GM18520 (cell line): ENCODE measurements at regions not wholly inside any gene's neighbourhood (a gene's known extent, or its start where the extent isn't known, plus 50 kb on each side); places are given as distances from the start of the nearest gene placed in this dataset.
"Not testable (repeated sequence)": the region's sequence is repeated elsewhere in the genome, so short reads cannot be mapped to it uniquely, and the experiment has no call there.

ENCODE experiments used
- ATAC-seq: cut with Tn5 transposase; IDR thresholded peaks from one replicate; pipeline ENCODE4 v1.9.1; 2021; ENCODE audit not compliant: unreplicated experiment

- ATAC-seq, result no peak
These were observed 72.3 kb upstream of the SNTG2 start for GRCh38 chr2:878245-878930.

- ATAC-seq, result no peak
These were observed 72.9 kb upstream of the SNTG2 start for GRCh38 chr2:877747-878146.

DNA sequence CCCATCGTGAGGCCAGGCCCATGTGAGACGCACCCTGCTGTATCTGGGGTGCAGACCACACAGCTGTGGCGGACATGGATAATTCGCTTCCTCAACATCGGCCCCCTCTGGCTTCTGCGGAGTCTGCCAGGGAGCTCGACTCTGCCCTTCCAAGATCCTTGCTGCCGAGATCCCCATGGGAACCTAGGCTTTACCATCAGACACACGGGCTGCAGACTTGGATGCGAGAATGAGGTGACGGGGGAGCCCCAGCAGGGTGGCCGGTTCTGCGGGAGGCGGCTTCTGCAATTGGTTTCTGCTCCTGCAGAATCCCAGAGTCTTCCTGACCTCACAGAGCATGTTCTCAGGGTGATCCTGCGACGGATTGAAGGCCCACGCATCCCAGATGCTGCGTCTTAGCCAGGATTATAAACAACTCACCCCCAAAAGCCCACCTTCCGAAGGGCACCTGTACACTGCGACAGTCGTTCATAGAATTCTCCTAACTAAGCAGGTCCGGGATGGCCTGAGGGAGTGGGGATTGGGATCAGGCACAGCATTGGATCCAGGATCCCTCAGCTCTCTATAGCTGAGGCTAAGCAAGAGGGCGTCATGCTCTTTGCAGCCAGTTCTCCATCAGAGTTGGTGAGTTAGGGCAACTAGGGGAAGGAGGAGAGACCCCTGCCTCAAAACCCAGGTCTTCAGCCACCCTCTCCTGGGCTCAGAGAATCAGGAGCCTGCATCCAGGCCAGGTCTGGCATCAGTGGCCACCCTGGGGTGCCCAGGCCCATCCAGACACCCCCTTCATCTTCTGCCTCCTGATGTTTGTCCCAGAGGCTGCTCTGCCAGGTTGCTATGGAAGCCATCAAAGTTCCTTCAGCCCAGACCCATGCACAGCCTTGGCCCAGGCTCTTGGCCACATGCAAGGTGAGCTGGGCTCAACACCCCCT lies 74.7 kb upstream of the SNTG2 start:
- no peak for ATAC-seq

DNA sequence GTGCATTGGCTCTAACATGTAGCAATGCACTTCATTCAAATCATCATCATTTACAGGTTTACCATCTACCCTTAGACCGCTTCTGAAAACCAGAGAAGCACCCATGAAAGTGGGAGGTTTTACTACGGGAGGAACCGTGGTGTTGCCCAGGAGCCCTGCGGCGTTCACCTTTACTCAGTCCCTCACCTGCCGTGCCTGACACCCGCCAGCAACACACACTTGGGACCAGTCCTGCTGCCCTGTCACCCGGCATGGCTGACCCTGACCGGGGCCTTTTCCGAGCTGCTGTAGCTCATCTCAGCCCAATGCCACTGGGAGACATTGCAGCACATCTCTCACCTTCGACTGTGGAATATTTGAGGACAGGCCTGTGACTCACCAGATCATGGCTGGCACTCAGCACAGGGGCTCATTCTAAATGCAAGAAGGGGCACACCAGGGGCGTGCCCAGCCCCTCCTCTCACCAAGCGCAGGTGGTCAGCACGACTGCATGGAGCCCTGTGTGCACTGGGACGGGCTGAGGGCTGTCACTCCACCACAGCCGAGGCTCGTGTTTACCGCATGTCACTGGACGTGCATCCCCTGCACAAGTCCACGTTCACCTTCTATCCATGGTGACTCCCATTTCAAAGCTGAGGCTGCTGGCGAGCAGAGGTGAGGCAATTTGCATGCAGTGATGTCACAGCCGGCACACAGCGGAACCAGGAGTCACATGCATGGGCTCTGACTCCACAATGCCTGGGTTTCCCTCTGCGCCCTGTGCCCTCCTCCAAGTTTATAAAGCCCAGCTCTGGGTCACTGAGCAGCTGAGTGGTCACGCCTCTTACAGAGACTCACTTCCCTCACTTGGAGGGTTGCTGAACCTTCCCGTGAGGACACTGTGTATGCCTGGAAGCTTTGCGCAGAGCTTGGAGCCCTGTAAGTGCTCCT lies 76.7 kb upstream of the SNTG2 start:
- ATAC-seq, result no peak

GRCh38 chr2:873027-873426 lies 77.6 kb upstream of the SNTG2 start:
- no peak for ATAC-seq

DNA sequence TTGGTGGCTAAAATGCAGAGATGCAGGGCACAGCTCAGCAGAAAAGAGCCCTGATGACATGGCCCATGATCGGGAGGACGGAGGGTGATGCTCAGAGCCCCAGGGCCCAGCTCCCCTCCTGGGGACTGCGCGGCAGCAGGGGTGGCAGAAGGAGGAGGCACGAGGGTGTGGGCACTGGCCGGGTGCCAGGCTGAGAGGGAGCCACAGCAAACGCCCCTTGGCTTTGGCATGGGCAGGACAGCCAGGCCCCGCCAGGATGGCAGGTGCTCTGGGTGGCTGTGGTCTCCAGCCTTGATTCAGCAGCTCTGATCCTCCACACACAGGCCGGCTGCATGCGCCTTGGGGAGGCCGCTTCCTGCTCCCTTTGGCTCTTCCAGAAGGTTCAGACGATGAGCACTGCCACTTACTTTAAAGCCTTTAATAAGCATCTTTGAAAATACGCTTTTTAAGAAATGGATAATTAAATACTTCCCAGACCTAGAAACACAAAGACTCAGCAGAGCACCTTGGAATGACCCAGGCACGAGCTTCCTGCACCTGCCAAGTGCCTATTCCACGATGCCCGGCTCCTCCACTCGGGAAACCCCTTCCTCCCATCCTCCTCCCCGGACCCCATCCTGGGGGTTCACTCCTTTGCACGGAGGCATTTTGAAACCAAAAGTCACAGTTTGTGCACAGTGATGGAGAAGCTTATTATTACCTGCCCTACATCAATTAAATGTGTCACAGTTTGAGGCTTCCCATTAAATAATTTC lies 78.5 kb upstream of the SNTG2 start:
- no peak for ATAC-seq

DNA sequence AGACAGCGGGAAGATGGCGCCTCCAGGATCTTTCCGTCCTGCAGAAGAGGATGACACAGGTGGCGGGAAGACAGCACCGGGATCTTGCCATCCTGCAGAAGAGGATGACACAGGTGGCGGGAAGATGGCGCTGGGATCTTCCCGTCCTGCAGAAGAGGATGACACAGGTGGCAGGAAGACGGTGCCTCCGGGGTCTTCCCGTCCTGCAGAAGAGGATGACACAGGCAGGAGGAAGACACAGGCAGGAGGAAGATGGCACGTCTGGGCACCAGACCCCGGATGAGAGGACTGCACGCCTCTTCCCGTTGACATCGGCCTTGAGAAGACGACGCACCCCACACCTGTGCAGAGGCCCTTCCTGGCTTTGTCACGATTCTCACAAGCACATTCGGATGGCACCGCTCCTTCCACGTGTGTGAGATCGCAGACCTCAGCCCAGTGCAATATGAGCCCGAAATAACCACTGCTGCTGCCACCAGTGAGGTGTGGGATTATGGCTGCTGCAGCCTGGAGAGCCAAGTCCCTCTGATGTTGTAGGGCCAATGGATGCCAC lies 79.4 kb upstream of the SNTG2 start:
- no peak for ATAC-seq

DNA sequence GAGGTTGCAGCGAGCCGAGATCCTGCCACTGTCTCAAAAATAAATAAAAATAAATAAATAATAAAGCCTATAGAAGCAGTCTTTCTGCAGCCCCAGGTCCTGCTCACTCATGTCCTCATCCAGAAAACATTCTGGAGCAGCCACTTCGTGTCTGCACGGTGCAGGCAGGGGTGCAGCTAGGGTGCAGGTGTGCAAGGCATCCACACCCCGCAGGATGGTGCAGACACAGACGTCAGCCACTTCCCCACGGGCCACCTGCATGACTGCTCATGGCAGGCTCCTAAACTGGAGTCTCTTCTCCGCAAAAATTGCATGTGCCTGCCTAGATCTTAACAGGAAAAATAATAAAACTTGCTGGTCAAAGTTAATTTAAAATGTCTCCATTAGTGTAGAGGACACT lies 80.2 kb upstream of the SNTG2 start:
- no peak for ATAC-seq

DNA sequence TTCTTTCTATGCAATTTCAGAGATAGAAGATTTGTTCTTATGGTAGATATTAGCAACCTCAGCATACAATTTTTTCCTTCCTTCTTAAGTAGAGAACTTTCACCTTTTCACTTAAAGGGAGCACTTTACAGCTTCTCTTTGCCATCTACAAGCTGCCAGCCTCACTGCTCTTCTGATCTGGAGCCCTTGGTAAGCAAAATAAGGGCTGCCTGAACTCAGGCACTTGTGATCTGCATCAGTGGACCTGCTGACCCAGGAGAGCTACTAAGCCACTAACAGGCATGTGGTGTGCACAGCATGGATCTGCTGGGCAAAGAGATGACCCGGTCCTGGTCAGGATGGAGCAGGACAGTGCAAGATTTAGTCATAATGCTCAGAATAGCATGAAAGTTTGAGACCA lies 80.8 kb upstream of the SNTG2 start:
- no peak for ATAC-seq

- no peak for ATAC-seq
These were observed 81.2 kb upstream of the SNTG2 start for GRCh38 chr2:869357-869871.

- not testable (repeated sequence) for ATAC-seq
These were observed 81.8 kb upstream of the SNTG2 start for GRCh38 chr2:868857-869256.

DNA sequence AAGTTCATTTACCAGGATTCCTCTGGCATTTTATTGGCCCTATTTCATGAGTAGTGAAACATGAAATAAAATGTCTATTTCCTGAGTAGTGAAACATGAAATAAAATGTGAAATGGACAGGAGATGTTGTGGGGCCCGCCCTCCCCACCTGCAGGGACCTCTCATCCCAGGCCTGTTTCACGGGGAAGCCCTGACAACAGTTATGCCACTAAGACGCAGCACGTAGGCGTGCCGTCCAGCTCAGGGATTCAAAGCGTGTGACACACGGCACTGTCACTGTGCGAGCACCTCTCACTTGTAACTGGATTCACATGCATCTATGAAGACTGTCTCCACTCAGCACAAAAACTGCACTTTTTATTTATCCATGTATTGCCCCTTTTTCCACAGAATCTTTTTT lies 83.4 kb upstream of the SNTG2 start:
- ATAC-seq, result no peak

- ATAC-seq, result no peak
These were observed 83.8 kb upstream of the SNTG2 start for GRCh38 chr2:866887-867286.

- no peak for ATAC-seq
These were observed 84.5 kb upstream of the SNTG2 start for GRCh38 chr2:866009-866680.

DNA sequence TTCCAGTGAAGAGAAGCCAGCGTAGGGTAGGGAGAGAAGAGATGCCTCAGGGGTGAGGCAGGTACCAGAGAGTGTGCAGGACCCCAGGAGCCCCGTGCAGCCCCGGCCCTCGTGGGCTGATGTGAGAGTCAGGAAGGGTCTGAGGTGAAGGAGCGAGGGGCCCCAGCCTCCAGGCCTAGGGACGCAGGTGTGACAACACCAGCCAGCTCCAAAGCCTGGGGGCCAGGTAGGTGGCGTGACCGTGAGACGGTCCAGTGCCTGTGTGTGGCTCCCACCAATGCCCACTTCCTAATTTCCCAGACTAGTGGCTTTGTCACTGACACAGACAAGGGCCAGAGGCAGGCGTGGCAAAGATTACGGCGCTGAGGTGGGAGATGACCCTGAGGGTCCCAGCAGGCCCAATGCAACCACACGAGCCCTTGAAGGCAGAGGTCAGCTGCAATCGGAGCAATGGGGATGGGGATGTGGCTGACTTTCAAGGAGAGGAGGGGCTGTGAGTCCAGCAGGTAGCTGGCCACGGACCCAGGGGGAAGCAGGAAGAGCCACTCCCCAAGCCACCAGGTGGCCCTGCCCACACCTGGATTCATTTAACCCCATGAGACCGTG lies 86.0 kb upstream of the SNTG2 start:
- ATAC-seq, result no peak

DNA sequence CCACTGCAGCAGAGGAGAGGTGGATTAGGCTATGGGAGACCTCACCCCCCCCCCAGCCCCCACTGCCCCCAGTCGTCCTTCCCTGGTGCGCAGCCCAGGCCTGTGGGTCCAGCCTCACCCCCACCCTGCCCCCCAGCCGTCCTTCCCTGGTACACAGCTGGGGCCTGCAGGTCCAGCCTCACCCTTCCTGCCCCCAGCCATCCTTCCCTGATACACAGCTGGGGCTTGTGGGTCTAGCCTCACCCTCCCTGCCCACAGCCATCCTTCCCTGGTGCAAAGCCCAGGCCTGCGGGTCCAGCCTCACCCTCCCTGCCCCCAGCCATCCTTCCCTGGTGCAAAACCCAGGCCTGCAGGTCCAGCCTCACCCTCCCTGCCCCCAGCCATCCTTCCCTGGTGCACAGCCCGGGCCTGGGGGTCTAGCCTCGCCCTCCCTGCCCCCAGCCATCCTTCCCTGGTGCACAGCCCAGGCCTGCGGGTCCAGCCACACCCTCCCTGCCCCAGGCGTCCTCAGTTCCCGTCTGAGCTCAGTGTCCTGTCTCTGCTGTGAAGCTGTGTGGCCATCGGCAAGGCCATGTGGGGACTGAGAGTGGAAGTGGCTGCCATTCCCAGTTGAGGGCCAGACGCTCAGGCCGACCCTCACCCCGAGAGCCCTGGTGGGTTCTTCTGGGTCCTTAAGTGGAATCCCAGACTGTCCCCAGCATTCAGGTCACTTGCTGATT lies 86.8 kb upstream of the SNTG2 start:
- no peak for ATAC-seq

DNA sequence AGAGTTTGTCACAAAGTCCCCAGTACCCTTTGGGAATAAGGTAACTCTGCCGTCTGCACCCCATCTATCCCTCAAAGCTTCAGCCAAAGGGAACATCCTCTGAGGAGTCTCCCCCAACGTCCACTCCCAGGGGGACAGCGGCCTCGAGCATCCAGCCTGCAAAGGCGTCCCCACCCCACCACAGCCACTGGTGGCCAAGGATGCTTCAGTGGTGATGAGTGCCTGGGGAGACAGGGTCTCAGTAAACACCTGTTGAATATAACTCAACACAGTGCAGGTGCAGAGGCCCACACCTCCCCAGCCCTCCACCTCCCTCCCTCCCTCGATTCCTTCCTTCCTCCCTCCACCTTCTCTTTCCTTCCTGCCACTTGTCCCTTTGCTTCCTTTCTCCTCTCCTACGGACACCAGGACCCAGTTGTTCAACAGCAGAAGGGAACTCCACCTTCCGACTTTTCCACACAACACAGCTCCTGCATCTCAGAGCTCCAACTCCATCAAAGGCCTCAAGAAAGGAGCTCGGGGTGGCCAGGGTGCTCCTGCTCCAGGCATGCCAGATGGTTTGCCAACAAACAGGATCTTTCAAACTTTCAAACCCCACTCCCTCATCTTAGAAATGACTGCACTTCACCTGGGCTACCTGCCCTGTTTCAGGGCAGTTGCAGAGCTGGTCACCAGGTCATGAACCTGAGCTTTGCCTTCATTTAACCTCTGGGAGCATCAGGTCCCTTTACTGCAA lies 87.8 kb upstream of the SNTG2 start:
- ATAC-seq, result no peak

GRCh38 chr2:862355-862687 lies 88.3 kb upstream of the SNTG2 start:
- no peak for ATAC-seq
